Ishikawa (cell line): ENCODE measurements at regions not wholly inside any gene's neighbourhood (a gene's known extent, or its start where the extent isn't known, plus 50 kb on each side); places are given as distances from the start of the nearest gene placed in this dataset.

Experiments
- CEBPB ChIP-seq: IDR thresholded peaks from 2 replicates; pipeline ENCODE4 v1.6.1; 2012
- CREB1 ChIP-seq: IDR thresholded peaks from 2 replicates; pipeline ENCODE4 v1.6.1; 2012; ENCODE audit warnings: low read depth
- EGR1 ChIP-seq: IDR thresholded peaks from 2 replicates; pipeline ENCODE4 v1.6.1; 2012
- EP300 ChIP-seq: IDR thresholded peaks from 2 replicates; pipeline ENCODE4 v1.6.1; 2012; ENCODE audit warnings: borderline replicate concordance
- FOXM1 ChIP-seq: IDR thresholded peaks from 2 replicates; pipeline ENCODE4 v1.6.1; 2012; ENCODE audit warnings: low read depth, borderline replicate concordance
- MAX ChIP-seq: IDR thresholded peaks from 2 replicates; pipeline ENCODE4 v1.6.1; 2012
- NFIC ChIP-seq: IDR thresholded peaks from 2 replicates; pipeline ENCODE4 v1.6.1; 2012
- RAD21 ChIP-seq: IDR thresholded peaks from 2 replicates; pipeline ENCODE4 v1.6.1; 2012; ENCODE audit warnings: low read depth
- TAF1 ChIP-seq: IDR thresholded peaks from 2 replicates; pipeline ENCODE4 v1.6.1; 2012; ENCODE audit warnings: low read depth, mild to moderate bottlenecking
- TCF12 ChIP-seq: IDR thresholded peaks from 2 replicates; pipeline ENCODE4 v1.6.1; 2012; ENCODE audit warnings: low read depth
- TEAD4 ChIP-seq: IDR thresholded peaks from 2 replicates; pipeline ENCODE4 v1.6.1; 2012
- USF1 ChIP-seq: IDR thresholded peaks from 2 replicates; pipeline ENCODE4 v1.6.1; 2012
- YY1 ChIP-seq: IDR thresholded peaks from 2 replicates; pipeline ENCODE4 v1.6.1; 2012; ENCODE audit warnings: low read depth
- ZBTB7A ChIP-seq: IDR thresholded peaks from 2 replicates; pipeline ENCODE4 v1.6.1; 2012; ENCODE audit warnings: low read depth
- TF ChIP-seq, protein P1 (sequence below): IDR thresholded peaks from 2 replicates; pipeline ENCODE4 v1.6.1; 2012; ENCODE audit warnings: low read depth, mild to moderate bottlenecking

DNA sequence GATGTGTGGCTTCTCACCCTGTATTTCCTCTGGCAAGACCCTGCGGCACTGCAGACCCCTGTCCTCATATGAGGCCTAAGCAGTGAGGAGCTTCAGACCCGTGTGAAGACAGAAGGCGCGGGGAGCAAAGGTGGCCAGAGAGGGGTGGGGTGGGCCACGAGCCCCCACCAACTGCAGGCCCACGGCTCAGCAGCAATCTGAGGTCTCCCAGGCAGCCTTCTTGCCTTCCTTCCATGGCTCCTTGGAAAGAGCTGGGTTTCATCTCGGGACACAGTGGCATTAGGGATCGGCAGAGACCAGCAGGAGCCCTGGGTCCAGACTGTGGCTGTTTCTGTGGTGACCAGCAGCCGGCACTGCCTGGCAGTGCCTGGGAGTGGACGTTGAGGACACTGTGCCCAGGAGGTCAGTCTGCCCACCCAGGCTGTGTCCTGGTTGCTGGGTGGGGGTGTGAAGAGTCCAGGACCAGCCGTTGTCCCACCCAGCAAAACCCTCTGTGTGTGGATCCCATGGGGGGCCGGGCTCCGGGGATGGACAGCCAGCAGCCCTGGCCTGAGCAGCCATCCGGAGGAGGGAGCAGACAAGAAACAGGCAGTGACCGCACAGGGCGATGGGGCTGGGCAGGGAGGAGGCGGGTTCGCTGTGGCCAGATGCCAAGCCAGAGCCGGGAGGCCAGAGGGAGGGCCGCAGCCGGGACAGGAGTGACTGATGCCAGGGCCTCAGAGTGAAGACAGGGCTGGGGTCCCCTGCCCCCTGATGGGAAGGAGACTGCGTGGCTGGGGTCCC lies 73.8 kb downstream of the RRM2 start:
- peak; percentile 71 for TF ChIP-seq NFIC
- TF ChIP-seq, protein P1, sequence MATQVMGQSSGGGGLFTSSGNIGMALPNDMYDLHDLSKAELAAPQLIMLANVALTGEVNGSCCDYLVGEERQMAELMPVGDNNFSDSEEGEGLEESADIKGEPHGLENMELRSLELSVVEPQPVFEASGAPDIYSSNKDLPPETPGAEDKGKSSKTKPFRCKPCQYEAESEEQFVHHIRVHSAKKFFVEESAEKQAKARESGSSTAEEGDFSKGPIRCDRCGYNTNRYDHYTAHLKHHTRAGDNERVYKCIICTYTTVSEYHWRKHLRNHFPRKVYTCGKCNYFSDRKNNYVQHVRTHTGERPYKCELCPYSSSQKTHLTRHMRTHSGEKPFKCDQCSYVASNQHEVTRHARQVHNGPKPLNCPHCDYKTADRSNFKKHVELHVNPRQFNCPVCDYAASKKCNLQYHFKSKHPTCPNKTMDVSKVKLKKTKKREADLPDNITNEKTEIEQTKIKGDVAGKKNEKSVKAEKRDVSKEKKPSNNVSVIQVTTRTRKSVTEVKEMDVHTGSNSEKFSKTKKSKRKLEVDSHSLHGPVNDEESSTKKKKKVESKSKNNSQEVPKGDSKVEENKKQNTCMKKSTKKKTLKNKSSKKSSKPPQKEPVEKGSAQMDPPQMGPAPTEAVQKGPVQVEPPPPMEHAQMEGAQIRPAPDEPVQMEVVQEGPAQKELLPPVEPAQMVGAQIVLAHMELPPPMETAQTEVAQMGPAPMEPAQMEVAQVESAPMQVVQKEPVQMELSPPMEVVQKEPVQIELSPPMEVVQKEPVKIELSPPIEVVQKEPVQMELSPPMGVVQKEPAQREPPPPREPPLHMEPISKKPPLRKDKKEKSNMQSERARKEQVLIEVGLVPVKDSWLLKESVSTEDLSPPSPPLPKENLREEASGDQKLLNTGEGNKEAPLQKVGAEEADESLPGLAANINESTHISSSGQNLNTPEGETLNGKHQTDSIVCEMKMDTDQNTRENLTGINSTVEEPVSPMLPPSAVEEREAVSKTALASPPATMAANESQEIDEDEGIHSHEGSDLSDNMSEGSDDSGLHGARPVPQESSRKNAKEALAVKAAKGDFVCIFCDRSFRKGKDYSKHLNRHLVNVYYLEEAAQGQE = no peak

- no peak for TF ChIP-seq EGR1
- no peak for TF ChIP-seq TCF12
- TF ChIP-seq ZBTB7A = 0 out of 2 replicates have a peak, but pooled peaks have one; percentile 6
- TF ChIP-seq EP300 = no peak
- no peak for TF ChIP-seq TEAD4
These were observed 74.6 kb downstream of the RRM2 start for GRCh38 chr2:10196948-10197696.

DNA sequence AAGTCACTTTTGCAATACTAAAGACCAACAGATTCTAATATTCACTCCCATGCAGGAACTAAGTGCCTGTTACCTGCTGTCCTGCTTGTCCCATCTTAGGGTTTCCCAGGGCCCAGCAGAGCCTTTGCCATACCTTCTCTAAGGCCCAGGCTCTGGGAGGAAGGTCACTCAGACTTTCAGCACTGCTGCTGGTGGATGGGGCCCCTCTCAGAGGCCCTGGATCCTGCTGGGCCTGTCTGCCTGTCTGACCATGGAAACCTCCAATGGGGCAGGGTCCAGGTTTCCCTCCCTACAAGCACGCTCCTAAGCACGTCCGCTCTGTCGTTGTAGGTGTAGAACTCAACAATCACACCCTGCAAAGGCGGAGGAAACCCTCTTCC lies 75.1 kb downstream of the RRM2 start:
- TF ChIP-seq TCF12 (no peak), RAD21 (no peak), CEBPB (no peak), EP300 (no peak)
- TF ChIP-seq, protein P1 = peak; percentile 41

DNA sequence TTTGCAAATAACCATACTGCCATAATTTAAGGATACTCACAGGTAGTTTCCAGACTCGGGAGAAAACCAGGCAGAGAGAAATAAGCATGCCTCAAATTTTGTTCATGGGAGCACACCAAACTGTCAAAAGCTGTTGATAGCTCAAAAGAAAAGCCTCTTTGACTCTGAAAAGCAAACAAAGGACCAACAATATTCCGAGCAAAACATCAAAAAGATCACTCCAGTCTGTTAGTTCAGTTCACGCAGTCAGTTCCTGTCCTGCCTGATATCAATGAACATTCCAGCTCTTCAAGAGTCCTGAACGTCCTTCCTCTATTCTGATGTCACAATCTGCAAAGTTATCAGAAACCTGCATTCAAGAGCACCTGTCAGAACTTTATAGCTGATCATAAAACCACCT lies 78.7 kb downstream of the RRM2 start:
- TF ChIP-seq MAX = no peak

GRCh38 chr2:10202131-10202665 lies 79.7 kb downstream of the RRM2 start:
- TF ChIP-seq CREB1 (no peak), YY1 (no peak), RAD21 (no peak), EGR1 (no peak), FOXM1 (no peak), USF1 (no peak), CEBPB (no peak), MAX (no peak), TCF12 (no peak), TAF1 (no peak), EP300 (no peak), NFIC (no peak), TEAD4 (no peak)
- TF ChIP-seq, protein P1 = no peak
